ENCODE measurements at regions not wholly inside any gene's neighbourhood (a gene's known extent, or its start where the extent isn't known, plus 50 kb on each side); places are given as distances from the start of the nearest gene placed in this dataset.

DNA sequence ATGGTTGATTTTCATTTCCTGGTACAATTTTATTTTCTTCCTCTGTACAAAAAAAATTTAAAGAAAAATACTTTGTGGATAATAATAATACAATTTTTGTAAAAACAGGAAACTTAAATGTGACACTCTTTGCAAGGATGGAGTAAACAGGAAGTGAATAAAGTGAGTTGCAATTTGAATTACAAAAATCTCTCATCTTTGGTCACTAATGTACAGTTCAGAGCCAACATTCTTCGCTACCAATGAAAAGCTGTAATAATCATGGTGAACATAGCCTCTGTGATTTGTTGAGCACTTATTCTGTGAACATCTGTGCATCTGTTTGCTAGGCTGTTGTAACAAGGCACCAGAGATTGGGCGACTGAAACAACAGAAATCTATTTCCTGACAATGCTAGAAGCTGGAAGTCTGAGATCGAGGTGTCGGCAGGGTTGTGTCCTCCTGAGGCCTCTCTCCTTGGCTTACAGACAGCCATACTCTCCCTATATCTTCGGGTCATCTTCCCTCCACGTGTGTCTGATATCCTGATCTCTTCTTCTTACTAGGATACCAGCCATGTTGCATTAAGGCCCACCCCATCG is 295.3 kb upstream of the KLF6 start:
- DNase-seq (ENCODE audit: low spot score): no peak
- TF ChIP-seq, protein P1, sequence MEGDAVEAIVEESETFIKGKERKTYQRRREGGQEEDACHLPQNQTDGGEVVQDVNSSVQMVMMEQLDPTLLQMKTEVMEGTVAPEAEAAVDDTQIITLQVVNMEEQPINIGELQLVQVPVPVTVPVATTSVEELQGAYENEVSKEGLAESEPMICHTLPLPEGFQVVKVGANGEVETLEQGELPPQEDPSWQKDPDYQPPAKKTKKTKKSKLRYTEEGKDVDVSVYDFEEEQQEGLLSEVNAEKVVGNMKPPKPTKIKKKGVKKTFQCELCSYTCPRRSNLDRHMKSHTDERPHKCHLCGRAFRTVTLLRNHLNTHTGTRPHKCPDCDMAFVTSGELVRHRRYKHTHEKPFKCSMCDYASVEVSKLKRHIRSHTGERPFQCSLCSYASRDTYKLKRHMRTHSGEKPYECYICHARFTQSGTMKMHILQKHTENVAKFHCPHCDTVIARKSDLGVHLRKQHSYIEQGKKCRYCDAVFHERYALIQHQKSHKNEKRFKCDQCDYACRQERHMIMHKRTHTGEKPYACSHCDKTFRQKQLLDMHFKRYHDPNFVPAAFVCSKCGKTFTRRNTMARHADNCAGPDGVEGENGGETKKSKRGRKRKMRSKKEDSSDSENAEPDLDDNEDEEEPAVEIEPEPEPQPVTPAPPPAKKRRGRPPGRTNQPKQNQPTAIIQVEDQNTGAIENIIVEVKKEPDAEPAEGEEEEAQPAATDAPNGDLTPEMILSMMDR (IDR thresholded peaks at IDR 0.05; ENCODE audit: extremely low read depth, missing control alignments): no peak

DNA sequence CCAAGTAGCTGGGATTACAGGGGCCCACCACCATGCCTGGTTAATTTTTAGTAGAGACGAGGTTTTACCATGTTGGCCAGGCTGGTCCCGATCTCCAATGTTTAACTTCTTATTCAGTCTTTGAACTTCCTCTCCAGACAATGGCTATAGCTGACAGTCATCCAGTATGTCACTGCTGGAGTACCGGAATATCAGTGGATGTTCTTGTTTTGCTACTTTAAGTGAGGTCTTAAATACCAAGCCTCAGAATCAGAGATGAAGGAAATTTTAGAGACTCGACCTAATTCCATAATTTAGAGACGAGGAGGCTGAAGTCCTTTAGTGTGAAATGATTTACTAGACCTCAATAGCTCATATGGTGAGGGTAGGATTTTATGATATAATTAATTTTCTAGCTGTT is 294.8 kb upstream of the KLF6 start:
- TF ChIP-seq, protein P1 (IDR thresholded peaks at IDR 0.05; ENCODE audit: extremely low read depth, missing control alignments): no peak
- no peak for DNase-seq (ENCODE audit: low spot score)

DNA sequence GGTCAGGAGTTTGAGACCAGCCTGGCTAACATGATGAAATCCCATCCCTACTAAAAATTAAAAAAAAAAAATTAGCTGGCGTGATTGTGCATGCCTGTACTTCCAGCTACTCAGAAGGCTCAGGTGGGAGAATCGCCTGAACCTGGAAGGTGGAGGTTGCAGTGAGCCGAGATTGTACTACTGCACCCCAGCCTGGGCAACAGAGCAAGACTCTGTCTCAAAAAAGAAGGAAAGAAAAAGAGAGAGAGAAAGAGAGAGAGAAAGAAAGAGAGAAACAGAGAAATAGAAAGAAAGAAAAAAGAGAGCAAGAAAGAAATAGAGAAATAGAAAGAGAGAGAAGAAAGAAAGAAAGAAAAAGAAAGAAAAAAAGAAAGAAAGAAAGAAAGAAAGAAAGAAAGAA is 292.8 kb upstream of the KLF6 start:
- DNase-seq (ENCODE audit: low spot score): no peak
- TF ChIP-seq, protein P1 (IDR thresholded peaks at IDR 0.05; ENCODE audit: extremely low read depth, missing control alignments): no peak

DNA sequence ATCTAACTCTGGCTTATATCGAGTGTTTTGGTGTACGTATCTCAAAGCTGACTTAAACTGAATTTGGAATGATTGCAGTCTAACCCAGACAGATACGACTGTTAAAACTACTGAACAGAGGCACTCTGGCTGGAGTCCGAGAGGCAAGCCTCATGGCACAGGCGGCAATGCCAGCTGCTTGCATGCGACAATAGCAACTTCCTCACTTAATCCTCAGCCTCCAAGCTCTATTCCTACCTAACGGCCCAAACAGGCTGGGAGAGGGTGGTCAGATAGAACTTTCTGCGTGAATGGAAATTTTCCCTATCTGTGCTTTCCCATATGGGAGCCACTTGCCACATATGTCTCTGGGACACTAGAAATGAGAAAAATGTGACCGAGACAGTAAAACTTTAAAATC is 292.0 kb upstream of the KLF6 start:
- TF ChIP-seq, protein P1 (IDR thresholded peaks at IDR 0.05; ENCODE audit: extremely low read depth, missing control alignments): no peak
- no peak for DNase-seq (ENCODE audit: low spot score)

DNA sequence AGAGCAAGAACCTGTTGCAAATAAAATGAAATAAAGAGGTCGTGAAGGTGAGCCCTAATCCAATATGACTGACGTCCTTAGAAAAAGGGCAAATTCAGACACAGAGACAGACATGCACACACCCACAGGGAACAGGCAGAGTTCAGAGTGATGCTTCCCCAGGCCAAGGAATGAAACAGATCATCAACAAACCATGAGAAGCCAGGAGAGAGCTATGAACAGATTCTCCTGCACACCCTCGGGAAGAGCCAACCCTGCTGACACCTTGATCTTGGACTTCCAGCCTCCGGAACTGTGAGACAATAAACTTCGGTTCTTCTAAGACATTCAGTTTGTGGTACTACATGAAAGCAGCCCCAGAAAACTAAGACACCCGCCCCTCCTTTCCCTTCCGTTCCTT is 290.4 kb upstream of the KLF6 start:
- DNase-seq (ENCODE audit: low spot score): no peak
- TF ChIP-seq, protein P1 (IDR thresholded peaks at IDR 0.05; ENCODE audit: extremely low read depth, missing control alignments): no peak

DNA sequence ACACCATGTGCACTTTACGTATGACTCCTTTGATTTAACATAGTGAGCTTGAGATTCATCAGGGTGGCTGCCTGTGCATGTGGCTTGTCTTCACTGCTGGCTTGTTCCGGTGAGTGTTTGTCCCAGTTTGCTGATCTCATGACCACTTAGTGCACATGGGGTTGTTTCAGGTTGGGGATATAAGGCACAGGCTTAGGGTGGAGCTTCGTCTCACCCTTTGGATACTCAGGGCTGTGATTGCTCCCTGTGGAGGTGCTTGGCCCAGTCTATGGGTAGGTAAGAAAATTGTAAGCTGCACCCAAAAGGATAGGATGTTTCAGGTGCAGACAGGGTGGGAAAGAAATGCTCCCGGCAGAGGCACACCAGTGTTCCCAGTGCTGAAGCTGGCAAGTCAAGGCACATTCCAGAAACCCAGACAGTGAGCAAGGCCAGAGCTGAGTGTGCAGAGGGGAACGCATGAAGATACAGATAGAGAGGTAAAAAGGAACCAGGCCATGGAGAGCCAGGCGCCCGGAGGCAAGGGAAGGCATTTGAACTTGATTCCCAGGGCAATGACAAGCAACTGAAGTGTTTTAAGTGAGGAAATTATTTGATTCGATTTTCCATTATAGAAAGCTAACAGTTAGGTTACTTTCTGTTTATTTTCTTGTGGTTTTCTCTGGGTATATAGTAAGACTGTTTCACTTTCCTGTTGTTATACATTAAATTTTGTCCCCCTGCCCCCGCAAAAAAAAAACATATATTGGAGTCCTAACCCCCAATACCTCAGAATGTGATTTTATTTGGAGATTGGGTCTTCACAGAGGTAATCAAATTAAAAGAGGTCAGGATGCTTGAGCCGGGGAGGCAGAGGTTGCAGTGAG is 289.8 kb upstream of the KLF6 start:
- no peak for DNase-seq (ENCODE audit: low spot score)
- TF ChIP-seq, protein P1 (IDR thresholded peaks at IDR 0.05; ENCODE audit: extremely low read depth, missing control alignments): no peak

DNA sequence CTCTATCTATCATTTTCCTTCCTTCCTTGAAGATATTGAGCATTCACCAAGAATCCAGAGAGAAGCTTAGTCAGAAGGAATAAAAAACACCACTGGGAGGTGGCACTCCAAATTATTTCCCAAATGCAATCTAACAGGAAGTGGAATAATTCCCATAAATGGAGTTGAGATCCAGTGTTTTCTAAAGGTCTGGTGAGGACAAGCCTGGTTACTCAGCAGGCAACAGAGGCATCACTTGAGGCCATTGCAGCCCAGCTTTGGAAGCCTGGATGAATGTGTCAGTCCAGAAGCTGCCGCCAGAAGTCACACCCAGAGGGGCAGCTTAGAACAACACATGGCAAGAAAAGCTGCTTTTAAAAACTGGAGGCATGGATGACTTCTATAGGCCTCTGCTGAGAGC is 288.9 kb upstream of the KLF6 start:
- TF ChIP-seq, protein P1 (IDR thresholded peaks at IDR 0.05; ENCODE audit: extremely low read depth, missing control alignments): no peak
- DNase-seq (ENCODE audit: low spot score): no peak

Measured in GM20000 (cell line).